Natural killer cell (primary cell): ENCODE measurements at regions not wholly inside any gene's neighbourhood (a gene's known extent, or its start where the extent isn't known, plus 50 kb on each side); places are given as distances from the start of the nearest gene placed in this dataset.
"Not testable (repeated sequence)": the region's sequence is repeated elsewhere in the genome, so short reads cannot be mapped to it uniquely, and the experiment has no call there.

Experiments
- ATAC-seq, 3 donors: fragments of 150-1000 bp in 2 of 3; fragments of 200-7000 bp in 1 of 3; cut with Tn5 transposase; 1 replicate in 1 of 3; 2 replicates in 2 of 3; pipeline ENCODE4 v1.10.0; 2021; ENCODE audit warnings: mild to moderate bottlenecking in 2 of 3, moderate library complexity in 2 of 3
- DNase-seq, 2 donors: peaks; one replicate each; pipeline versions ENCODE4 v3.0.0 to v3.0.0-alpha.2; 2013 to 2021; ENCODE audit warnings: mixed read lengths in 1 of 2
- H3K27ac ChIP-seq: one replicate; pipeline ENCODE4 v1.5.1; 2013; ENCODE audit warnings: mild to moderate bottlenecking, low read length
- H3K27me3 ChIP-seq: one replicate; pipeline ENCODE4 v1.6.1; 2013; ENCODE audit warnings: low read length; ENCODE audit not compliant: control insufficient read depth, insufficient read depth
- H3K36me3 ChIP-seq: one replicate; pipeline ENCODE4 v1.6.1; 2013; ENCODE audit warnings: low read length; ENCODE audit not compliant: control insufficient read depth, insufficient read depth
- H3K4me1 ChIP-seq: one replicate; pipeline ENCODE4 v1.6.1; 2013; ENCODE audit warnings: low read length; ENCODE audit not compliant: control insufficient read depth, insufficient read depth
- H3K4me3 ChIP-seq: one replicate; pipeline ENCODE4 v1.5.1; 2013; ENCODE audit warnings: low read length
- H3K9me3 ChIP-seq: one replicate; pipeline ENCODE4 v1.6.1; 2013; ENCODE audit warnings: low read length; ENCODE audit not compliant: control insufficient read depth, insufficient read depth
- H3K27ac Mint-ChIP-seq, 2 donors: one replicate each; pipeline ENCODE4 v1.8.0; 2022; ENCODE audit warnings: mild to moderate bottlenecking in 2 of 2, mixed read lengths in 2 of 2, moderate library complexity in 1 of 2
- H3K27me3 Mint-ChIP-seq, 2 donors: one replicate each; pipeline ENCODE4 v1.8.0; 2022; ENCODE audit warnings: low read depth in 2 of 2, mixed read lengths in 2 of 2
- H3K36me3 Mint-ChIP-seq: one replicate; pipeline ENCODE4 v1.8.0; 2022; ENCODE audit warnings: mixed read lengths
- H3K4me1 Mint-ChIP-seq, 2 donors: one replicate each; pipeline ENCODE4 v1.8.0; 2022; ENCODE audit warnings: mixed read lengths in 2 of 2
- H3K4me3 Mint-ChIP-seq: one replicate; pipeline ENCODE4 v1.8.0; 2022; ENCODE audit warnings: mild to moderate bottlenecking, moderate library complexity, mixed read lengths
- H3K9me3 Mint-ChIP-seq, 2 donors: one replicate each; pipeline ENCODE4 v1.8.0; 2022; ENCODE audit warnings: mixed read lengths in 2 of 2
- WGBS: methylation state at CpG from one replicate; pipeline ENCODE4 v1.1.7; 2013; ENCODE audit warnings: missing lambda C conversion rate; ENCODE audit not compliant: insufficient coverage; 5-methylcytosine and 5-hydroxymethylcytosine counted together
- intact Hi-C: fragments of 100-400 bp; cut with micrococcal nuclease; formaldehyde crosslinking; loops from one replicate; pipeline ENCODE4 v1.14.2; 2022
- TF ChIP-seq, protein P1 (sequence below): fragments of 200-600 bp; IDR thresholded peaks from one replicate; pipeline ENCODE4 v1.8.0; 2022; ENCODE audit warnings: antibody characterized with exemption

DNA sequence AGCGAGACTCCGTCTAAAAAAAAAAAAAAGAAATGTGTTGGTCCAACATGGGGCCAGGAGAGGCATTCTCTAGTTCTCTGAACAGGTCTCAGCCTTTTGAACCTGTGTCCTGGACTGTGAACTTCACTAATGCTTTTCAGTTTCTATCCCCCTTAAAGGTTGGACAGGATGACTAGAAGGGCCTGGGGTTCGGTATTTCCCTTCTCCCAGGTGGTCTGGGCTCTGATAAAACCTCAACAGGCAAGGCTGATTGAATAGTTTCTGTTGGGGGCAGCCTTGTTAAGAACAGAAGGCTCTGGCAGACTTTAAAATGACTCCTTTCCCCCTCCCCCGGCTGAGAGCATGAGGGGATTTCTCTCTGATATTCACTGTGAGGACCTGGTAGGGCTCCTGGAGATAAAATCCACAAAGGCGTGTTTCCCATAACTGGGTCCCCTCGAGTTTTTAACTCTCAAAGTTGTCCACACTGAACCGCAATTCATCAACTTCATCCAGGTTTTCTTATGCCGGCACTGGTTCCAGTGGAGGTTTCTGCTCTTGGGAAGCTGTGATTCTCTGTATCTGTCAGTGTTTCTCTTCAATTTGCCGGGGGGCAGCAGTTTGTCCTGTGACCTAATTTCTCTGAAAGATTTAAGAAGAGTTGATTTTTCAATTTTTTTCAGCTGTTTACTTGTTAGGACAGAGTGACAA, 91.3 kb downstream of the METRNL start:
- intact Hi-C loops: no loop called here
- no peak overlapping the region for H3K4me3 ChIP-seq
- H3K4me1 ChIP-seq: no peaks in the 10 kb centered on the region
- H3K9me3 ChIP-seq: no peaks in the 10 kb centered on the region
- H3K9me3 Mint-ChIP-seq: no peaks in the 10 kb centered on the region
- no peak overlapping the region for H3K27ac Mint-ChIP-seq
- no peak for DNase-seq
- H3K27me3 Mint-ChIP-seq: peaks cover 10 to 14% of the 10 kb centered on the region in 2 donors
- peaks cover 0 to 4% of the 10 kb centered on the region in 2 donors for H3K4me1 Mint-ChIP-seq
- no peaks in the 10 kb centered on the region for H3K27me3 ChIP-seq
- H3K27ac ChIP-seq: no peak overlapping the region
- 90% methylated on average over 9 of the region's 9 CpGs for WGBS
- H3K36me3 ChIP-seq: no peaks in the 10 kb centered on the region
- H3K4me3 Mint-ChIP-seq: no peak overlapping the region
- no peak for ATAC-seq
- TF ChIP-seq, protein P1, sequence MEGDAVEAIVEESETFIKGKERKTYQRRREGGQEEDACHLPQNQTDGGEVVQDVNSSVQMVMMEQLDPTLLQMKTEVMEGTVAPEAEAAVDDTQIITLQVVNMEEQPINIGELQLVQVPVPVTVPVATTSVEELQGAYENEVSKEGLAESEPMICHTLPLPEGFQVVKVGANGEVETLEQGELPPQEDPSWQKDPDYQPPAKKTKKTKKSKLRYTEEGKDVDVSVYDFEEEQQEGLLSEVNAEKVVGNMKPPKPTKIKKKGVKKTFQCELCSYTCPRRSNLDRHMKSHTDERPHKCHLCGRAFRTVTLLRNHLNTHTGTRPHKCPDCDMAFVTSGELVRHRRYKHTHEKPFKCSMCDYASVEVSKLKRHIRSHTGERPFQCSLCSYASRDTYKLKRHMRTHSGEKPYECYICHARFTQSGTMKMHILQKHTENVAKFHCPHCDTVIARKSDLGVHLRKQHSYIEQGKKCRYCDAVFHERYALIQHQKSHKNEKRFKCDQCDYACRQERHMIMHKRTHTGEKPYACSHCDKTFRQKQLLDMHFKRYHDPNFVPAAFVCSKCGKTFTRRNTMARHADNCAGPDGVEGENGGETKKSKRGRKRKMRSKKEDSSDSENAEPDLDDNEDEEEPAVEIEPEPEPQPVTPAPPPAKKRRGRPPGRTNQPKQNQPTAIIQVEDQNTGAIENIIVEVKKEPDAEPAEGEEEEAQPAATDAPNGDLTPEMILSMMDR: no peak
- no peaks in the 10 kb centered on the region for H3K36me3 Mint-ChIP-seq

DNA sequence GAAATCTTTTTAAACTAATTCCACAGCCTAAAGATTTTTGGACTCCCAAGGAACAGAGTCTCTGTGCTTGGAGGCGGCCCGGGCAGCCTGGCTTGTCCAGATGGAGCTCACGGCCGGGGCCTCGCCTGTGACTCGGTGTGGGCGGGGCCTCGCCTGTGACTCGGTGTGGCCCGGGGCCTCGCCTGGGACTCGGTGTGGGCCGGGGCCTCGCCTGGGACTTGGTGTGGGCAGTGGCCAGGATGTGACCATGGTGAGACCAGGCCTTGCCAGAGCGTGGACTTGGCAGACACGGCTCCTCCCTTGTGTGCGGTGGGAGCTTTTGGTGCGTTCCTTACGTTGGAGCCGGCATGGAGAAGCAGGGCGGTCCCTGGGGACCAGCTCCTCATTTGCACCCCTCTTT, 92.3 kb downstream of the METRNL start:
- intact Hi-C loops: no loop called here
- ATAC-seq (no peak), DNase-seq (peak in 1 of 2 donors; percentile 8)
- no peak overlapping the region for H3K27ac ChIP-seq
- Mint-ChIP-seq H3K27ac (no peak overlapping the region), H3K36me3 (no peaks in the 10 kb centered on the region), H3K4me3 (no peak overlapping the region), H3K9me3 (no peaks in the 10 kb centered on the region), H3K27me3 (peaks cover 10 to 12% of the 10 kb centered on the region in 2 donors), H3K4me1 (peaks cover 4 to 9% of the 10 kb centered on the region in 2 donors)
- TF ChIP-seq, protein P1: no peak
- H3K27me3 ChIP-seq: no peaks in the 10 kb centered on the region
- no peaks in the 10 kb centered on the region for H3K4me1 ChIP-seq
- WGBS: 93% methylated on average over 21 of the region's 21 CpGs
- H3K9me3 ChIP-seq: no peaks in the 10 kb centered on the region
- no peak overlapping the region for H3K4me3 ChIP-seq
- H3K36me3 ChIP-seq: no peaks in the 10 kb centered on the region

DNA sequence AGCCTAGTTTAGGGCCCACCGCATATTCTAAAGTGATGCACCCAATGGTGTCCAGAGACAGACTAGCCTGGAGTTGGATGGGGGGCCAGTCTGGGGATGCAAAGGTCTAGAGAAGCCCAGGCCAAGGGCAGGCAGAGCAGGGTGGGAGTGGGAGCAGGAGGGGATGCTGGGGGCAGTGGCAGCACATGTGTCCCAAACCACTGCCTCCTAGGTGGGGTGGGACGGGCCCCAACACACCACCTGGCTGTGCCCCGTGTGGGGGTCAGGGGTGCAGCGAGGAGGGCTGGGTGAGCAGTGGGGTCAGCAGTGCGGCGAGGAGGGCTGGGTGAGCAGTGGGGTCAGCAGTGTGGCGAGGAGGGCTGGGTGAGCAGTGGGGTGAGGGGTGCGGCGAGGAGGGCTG, 92.7 kb downstream of the METRNL start:
- H3K36me3 ChIP-seq, H3K27me3 ChIP-seq, H3K9me3 Mint-ChIP-seq, H3K4me1 ChIP-seq, H3K27ac ChIP-seq, H3K4me3 ChIP-seq, H3K27ac Mint-ChIP-seq, ATAC-seq, H3K4me1 Mint-ChIP-seq, H3K4me3 Mint-ChIP-seq, H3K27me3 Mint-ChIP-seq, H3K9me3 ChIP-seq, intact Hi-C loops, H3K36me3 Mint-ChIP-seq: not testable (repeated sequence)
- WGBS: 94% methylated on average over 9 of the region's 9 CpGs
- DNase-seq: peak in 1 of 2 donors; percentile 3

DNA sequence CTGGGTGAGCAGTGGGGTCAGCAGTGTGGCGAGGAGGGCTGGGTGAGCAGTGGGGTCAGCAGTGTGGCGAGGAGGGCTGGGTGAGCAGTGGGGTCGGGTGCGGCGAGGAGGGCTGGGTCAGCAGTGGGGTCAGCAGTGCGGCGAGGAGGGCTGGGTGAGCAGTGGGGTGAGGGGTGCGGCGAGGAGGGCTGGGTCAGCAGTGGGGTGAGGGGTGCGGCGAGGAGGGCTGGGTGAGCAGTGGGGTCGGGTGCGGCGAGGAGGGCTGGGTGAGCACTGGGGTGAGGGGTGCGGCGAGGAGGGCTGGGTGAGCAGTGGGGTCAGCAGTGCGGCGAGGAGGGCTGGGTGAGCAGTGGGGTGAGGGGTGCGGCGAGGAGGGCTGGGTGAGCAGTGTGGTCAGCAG, 93.2 kb downstream of the METRNL start:
- H3K36me3 ChIP-seq, H3K27me3 ChIP-seq, H3K27ac ChIP-seq, ATAC-seq, intact Hi-C loops, H3K4me1 Mint-ChIP-seq, H3K9me3 Mint-ChIP-seq, H3K9me3 ChIP-seq, H3K27me3 Mint-ChIP-seq, H3K4me1 ChIP-seq, H3K36me3 Mint-ChIP-seq, H3K27ac Mint-ChIP-seq, DNase-seq, H3K4me3 Mint-ChIP-seq, H3K4me3 ChIP-seq: not testable (repeated sequence)
- 100% methylated on average over 1 of the region's 20 CpGs for WGBS

DNA sequence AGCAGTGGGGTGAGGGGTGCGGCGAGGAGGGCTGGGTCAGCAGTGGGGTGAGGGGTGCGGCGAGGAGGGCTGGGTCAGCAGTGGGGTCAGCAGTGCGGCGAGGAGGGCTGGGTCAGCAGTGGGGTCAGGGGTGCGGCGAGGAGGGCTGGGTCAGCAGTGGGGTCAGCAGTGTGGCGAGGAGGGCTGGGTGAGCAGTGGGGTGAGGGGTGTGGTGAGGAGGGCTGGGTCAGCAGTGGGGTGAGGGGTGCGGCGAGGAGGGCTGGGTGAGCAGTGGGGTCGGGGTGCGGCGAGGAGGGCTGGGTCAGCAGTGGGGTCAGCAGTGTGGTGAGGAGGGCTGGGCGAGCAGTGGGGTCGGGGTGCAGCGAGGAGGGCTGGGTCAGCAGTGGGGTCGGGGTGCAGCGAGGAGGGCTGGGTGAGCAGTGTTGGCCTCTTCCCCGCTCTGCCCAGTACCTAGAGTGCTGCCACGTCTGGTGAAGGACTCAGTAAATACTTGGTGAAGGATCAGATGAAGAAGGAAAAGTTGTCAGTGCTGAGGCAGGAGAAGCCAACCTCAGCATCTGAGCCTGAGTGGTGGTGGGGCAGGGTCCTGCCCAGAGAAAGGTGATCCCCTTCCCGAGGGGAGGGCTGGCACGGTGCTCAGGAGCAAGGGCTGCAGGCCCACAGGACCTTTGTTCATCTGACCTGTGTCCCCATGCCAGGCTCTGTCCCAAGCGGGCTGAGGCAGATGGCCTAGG, 93.9 kb downstream of the METRNL start:
- H3K9me3 Mint-ChIP-seq, H3K27me3 ChIP-seq, H3K4me3 Mint-ChIP-seq, H3K27ac ChIP-seq, H3K4me3 ChIP-seq, H3K4me1 ChIP-seq, H3K36me3 ChIP-seq, H3K4me1 Mint-ChIP-seq, H3K36me3 Mint-ChIP-seq, H3K27ac Mint-ChIP-seq, intact Hi-C loops, H3K9me3 ChIP-seq, ATAC-seq, H3K27me3 Mint-ChIP-seq: not testable (repeated sequence)
- WGBS: 93% methylated on average over 24 of the region's 24 CpGs
- peak in 1 of 2 donors; percentile 4 for DNase-seq
